Caki2 (cell line): ENCODE measurements at regions not wholly inside any gene's neighbourhood (a gene's known extent, or its start where the extent isn't known, plus 50 kb on each side); places are given as distances from the start of the nearest gene placed in this dataset.
A peak's percentile ranks its signal among the peaks of the same experiment; 100 is the strongest.
"Not testable (repeated sequence)": the region's sequence is repeated elsewhere in the genome, so short reads cannot be mapped to it uniquely, and the experiment has no call there.

ENCODE experiments used
- DNase-seq: peaks from one replicate; pipeline ENCODE4 v3.0.0-alpha.2; 2015; ENCODE audit warnings: low read depth
- in situ Hi-C: cut with HindIII; loops from 2 replicates; pipeline ENCODE4 v1.10.0; 2016; ENCODE audit warnings: low sequenced_read_pairs, low pct_unique_long_range_greater_than_20kb, mixed read lengths

DNA sequence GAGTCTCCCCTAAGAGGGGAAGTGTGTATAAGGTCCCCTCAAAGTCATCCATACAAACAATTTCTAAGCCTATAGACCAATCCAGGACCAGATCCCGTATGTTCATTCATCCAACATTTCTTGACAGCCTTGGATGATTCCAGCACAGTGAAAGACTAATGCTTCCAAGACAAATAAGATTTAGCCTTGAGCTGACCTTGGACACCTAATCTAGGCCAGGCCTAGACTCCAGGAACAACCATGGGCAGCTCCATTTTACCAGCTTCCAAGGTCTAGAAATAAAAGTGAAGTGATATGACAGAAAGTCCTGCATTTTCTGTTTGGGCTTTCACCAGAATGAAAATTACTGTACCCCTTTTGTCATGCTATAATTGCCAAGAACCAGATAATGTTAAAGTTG, 67.9 kb upstream of the BCL6 start:
- in situ Hi-C loops = loop anchor here (25.0 kb wide), 1 partner anchor 99 kb away; no protein-coding TSS in a partner anchor
- DNase-seq = no peak

- not testable (repeated sequence) for DNase-seq
- in situ Hi-C loops = loop anchor here (25.0 kb wide), 1 partner anchor 95 kb away; no protein-coding TSS in a partner anchor
Measured at GRCh38 chr3:187817766-187818165, 72.5 kb upstream of the BCL6 start.

DNA sequence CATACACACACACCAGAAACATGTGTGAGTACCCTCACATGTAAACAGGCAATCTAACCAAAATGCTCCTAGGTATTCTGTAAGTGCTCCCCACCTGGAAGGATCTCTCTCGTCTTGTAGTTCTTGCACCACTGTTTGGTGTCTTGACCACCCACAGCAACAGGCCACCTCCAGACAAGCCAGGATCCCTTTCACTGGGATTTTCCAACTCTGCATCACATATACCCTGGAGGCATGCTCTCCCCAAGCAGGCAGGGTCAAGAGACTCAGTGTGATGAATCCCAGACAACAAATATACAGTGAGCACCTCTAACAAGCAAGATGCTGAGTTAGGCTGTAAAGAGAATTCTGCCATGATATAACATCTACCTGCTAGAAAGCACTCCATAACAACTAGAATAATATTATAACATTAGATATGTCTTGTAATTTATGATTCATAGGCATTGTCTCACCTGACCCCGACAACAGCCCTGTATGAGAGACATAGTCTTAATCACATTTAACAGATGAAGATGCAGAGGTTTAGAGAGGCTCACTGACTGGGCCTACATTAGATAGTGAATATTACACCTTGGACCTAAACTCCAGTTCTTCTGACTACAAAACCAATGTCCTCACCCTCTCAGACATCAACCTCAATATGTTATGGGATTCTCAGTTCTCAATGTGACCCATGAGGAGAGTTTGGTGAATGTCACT, 76.5 kb upstream of the BCL6 start:
- DNase-seq = no peak
- in situ Hi-C loops = loop anchor here (5.0 to 25.0 kb wide), 2 partner anchors 74 to 91 kb away; partner anchors contain the start of gene BCL6

- no peak for DNase-seq
- in situ Hi-C loops = loop anchor here (5.0 to 25.0 kb wide), 2 partner anchors 75 to 90 kb away; partner anchors contain the start of gene BCL6
Measured at GRCh38 chr3:187822402-187822801, 77.1 kb upstream of the BCL6 start.

DNA sequence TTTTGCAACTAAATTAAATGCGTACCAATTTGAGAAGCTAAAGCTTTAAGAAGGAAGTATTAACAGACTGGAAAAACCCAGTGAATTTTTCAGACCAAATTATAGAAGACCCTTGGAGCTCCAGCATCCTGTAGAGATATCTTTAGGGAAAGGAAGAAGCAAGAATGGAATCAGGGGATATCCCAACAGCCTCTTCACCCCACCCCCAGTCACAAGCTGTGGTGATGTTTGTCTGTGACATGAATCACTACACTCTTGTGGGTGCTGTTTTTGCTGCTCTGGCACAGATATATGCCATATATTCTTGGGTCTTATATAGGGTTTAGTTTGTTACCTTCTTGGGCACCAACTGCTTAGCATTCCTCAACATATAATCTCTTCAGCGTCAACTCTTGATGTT, 78.5 kb upstream of the BCL6 start:
- in situ Hi-C loops = loop anchor here (5.0 to 25.0 kb wide), 2 partner anchors 76 to 89 kb away; partner anchors contain the start of gene BCL6
- DNase-seq = no peak

DNA sequence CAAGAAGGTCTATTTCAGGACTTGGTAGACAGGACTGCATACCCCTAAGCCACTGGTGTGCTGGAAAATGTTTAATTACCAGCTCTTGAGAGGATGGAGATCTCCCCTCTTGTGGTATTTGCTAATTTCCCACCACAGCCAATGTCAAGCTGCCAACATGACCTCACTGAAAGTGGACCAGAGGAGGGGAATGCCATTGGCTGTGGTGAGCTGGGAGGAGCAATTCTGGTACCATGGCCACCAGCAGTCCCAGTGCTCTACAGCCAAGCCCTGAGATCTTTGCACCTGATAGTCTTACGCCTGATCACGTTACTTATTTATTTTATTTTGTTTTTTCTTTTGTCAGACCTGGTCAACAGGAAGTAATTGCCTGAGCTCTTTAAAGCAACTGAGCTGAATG, 82.5 kb upstream of the BCL6 start:
- in situ Hi-C loops = no loop called here
- DNase-seq = no peak

- in situ Hi-C loops = no loop called here
- no peak for DNase-seq
Measured at GRCh38 chr3:187828579-187829452, 83.5 kb upstream of the BCL6 start.

DNA sequence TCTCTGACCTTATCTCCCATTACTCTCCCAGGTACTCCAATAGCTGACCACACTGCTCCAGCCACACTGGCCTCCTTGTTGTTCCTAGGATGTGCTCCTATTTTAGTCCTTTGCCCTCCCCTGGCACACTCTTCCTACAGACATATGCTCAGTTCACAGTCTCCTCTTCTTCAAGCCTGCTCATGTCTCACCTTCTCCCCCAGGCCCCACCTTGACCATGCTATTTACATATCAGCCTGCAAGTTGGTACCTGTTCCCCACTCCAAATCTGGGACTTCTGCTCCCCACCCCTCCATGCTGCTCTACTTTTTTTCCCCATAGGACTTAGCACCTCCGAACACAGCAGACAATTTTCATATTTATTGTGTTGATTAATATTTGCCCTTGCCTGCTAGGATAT, 84.9 kb upstream of the BCL6 start:
- in situ Hi-C loops = no loop called here
- DNase-seq = no peak

GRCh38 chr3:187831125-187832051, 86.1 kb upstream of the BCL6 start:
- in situ Hi-C loops = no loop called here
- no peak for DNase-seq

GRCh38 chr3:187832202-187832601, 86.9 kb upstream of the BCL6 start:
- DNase-seq = no peak
- in situ Hi-C loops = no loop called here

- DNase-seq = no peak
- in situ Hi-C loops = no loop called here
Measured at GRCh38 chr3:187833375-187833774, 88.1 kb upstream of the BCL6 start.

DNA sequence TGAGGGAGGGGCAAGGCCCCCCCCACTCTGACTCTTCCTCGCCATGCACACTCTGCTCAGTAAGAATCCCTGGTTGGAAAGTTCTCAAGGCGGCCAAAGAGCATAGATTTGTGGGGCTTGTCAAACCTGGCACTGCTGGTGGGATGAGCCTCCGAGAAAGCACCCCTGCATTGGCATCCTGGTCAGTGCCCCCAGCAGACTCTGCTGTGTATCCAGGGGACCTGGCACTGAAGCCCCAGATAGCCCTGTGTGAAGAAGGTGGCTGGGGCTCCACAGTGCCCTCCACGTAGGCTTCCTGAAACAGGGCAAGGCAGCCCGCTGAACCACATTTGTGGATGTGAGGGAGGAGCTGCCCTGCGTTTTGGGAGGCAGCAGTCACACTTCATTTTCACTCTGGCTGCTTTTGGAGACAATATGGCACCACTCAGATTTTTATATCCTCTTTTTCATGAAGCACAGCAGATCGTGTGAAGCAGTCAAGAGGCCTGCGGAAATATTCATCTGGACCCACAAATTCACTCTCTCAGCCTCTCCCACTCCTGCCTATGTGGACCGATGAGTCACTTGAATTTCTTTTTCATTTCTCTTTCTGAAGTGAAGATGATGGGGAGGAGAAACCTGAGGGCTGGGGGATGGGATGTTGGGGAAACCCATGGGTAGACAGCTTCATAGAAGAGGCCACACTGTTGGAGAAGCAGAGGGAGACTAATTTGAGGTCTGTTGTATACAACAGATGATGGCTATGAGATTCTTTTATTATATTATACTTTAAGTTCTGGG, 88.7 kb upstream of the BCL6 start:
- no peak for DNase-seq
- in situ Hi-C loops = no loop called here

- in situ Hi-C loops = no loop called here
- no peak for DNase-seq
Measured at GRCh38 chr3:187836823-187837770, 91.8 kb upstream of the BCL6 start.

GRCh38 chr3:187838016-187838540, 92.8 kb upstream of the BCL6 start:
- in situ Hi-C loops = no loop called here
- no peak for DNase-seq

GRCh38 chr3:187839422-187839821, 94.2 kb upstream of the BCL6 start:
- in situ Hi-C loops = no loop called here
- DNase-seq = no peak

GRCh38 chr3:187840856-187841255, 95.6 kb upstream of the BCL6 start:
- in situ Hi-C loops = no loop called here
- peak; percentile 18 for DNase-seq
